Sigmoid colon (tissue), 6 donors: ENCODE measurements at regions not wholly inside any gene's neighbourhood (a gene's known extent, or its start where the extent isn't known, plus 50 kb on each side); places are given as distances from the start of the nearest gene placed in this dataset.

Experiments used
- DNase-seq: peaks from one replicate; pipeline ENCODE4 v3.0.0-alpha.2; 2019
- H3K27ac ChIP-seq, 4 donors: fragments of 200-600 bp; sonication (generic); one replicate each; pipeline ENCODE4 v1.5.1; 2016 to 2019; ENCODE audit warnings: mild to moderate bottlenecking in 1 of 4
- H3K27me3 ChIP-seq, 3 donors: fragments of 200-600 bp; sonication (generic); one replicate each; pipeline ENCODE4 v1.5.1; 2019; ENCODE audit warnings: mild to moderate bottlenecking in 1 of 3
- H3K36me3 ChIP-seq, 4 donors: fragments of 200-600 bp; sonication (generic); one replicate each; pipeline ENCODE4 v1.5.1; 2016 to 2019
- H3K4me1 ChIP-seq, 4 donors: fragments of 200-600 bp; sonication (generic); one replicate each; pipeline ENCODE4 v1.5.1; 2017 to 2019
- H3K4me3 ChIP-seq, 4 donors: fragments of 200-600 bp; sonication (generic); one replicate each; pipeline ENCODE4 v1.5.1; 2017 to 2019; ENCODE audit warnings: mild to moderate bottlenecking in 2 of 4, moderate library complexity in 1 of 4
- H3K9me3 ChIP-seq, 4 donors: fragments of 200-600 bp in 3 of 4; sonication (generic) in 3 of 4; one replicate each; pipeline versions ENCODE4 v1.5.1 to v1.6.1; 2013 to 2019
- EP300 ChIP-seq, 4 donors: sonication (generic); formaldehyde crosslinking; IDR thresholded peaks; one replicate each; pipeline ENCODE4 v1.6.1; 2017; ENCODE audit warnings: antibody characterized with exemption in 4 of 4
- POLR2A ChIP-seq, 2 donors: fragments of 450-650 bp; IDR thresholded peaks; one replicate each; pipeline ENCODE4 v1.6.1; 2016; ENCODE audit warnings: antibody characterized with exemption in 2 of 2, mild to moderate bottlenecking in 2 of 2, moderate library complexity in 2 of 2
- POLR2AphosphoS5 ChIP-seq, 4 donors: sonication (generic); formaldehyde crosslinking; IDR thresholded peaks; one replicate each; pipeline ENCODE4 v1.6.1; 2017; ENCODE audit warnings: antibody characterized with exemption in 4 of 4
- WGBS, 2 donors: extraction: QIAGEN DNeasy Blood & Tissue Kit; methylation state at CpG; one replicate each; pipeline ENCODE4 v1.1.7; 2013; 5-methylcytosine and 5-hydroxymethylcytosine counted together
- intact Hi-C: fragments of 100-400 bp; cut with DNase I; formaldehyde crosslinking; loops from one replicate; pipeline ENCODE4 v1.15.1; 2023
- TF ChIP-seq, protein P1 (sequence below), 4 experiments: fragments of 450-650 bp in 3 of 4; fragments of 200-600 bp in 1 of 4; IDR thresholded peaks; one replicate each; pipeline ENCODE4 v1.5.1; 2016 to 2019; ENCODE audit warnings: antibody characterized with exemption in 4 of 4, mild to moderate bottlenecking in 3 of 4, moderate library complexity in 2 of 4
- donor health status: healthy with polysubstance abuse.
- donor health status: healthy.

GRCh38 chr5:66299463-66299862 lies 155.4 kb downstream of the SREK1 start:
- Histone ChIP-seq H3K27me3 (no peaks in the 10 kb centered on the region), H3K36me3 (no peaks in the 10 kb centered on the region), H3K4me1 (no peaks in the 10 kb centered on the region), H3K9me3 (no peaks in the 10 kb centered on the region), H3K27ac (no peak overlapping the region), H3K4me3 (no peak overlapping the region)
- 90 to 94% methylated on average over 2 of the region's 2 CpGs for WGBS, 2 donors
- intact Hi-C loops = no loop called here
- DNase-seq = no peak
- TF ChIP-seq POLR2AphosphoS5 (IDR thresholded peaks at IDR 0.05) (no peak), POLR2A (IDR thresholded peaks at IDR 0.05) (no peak)

- Histone ChIP-seq H3K27ac (no peak overlapping the region), H3K27me3 (no peaks in the 10 kb centered on the region), H3K4me3 (no peak overlapping the region), H3K4me1 (peaks cover 0 to 12% (median 0%) of the 10 kb centered on the region in 4 donors), H3K36me3 (no peaks in the 10 kb centered on the region), H3K9me3 (no peaks in the 10 kb centered on the region)
- no peak for TF ChIP-seq POLR2AphosphoS5 (IDR thresholded peaks at IDR 0.05)
- intact Hi-C loops = no loop called here
- WGBS, 2 donors = 91 to 93% methylated on average over 12 of the region's 12 CpGs
- no peak for DNase-seq
Measured at GRCh38 chr5:66302344-66302743, 158.2 kb downstream of the SREK1 start.

GRCh38 chr5:66306105-66306843 lies 162.2 kb downstream of the SREK1 start:
- H3K4me1 ChIP-seq = peaks cover 0 to 12% (median 0%) of the 10 kb centered on the region in 4 donors
- H3K9me3 ChIP-seq = no peaks in the 10 kb centered on the region
- no peaks in the 10 kb centered on the region for H3K27me3 ChIP-seq
- H3K36me3 ChIP-seq = no peaks in the 10 kb centered on the region
- peak; percentile 72 for DNase-seq
- TF ChIP-seq, protein P1, sequence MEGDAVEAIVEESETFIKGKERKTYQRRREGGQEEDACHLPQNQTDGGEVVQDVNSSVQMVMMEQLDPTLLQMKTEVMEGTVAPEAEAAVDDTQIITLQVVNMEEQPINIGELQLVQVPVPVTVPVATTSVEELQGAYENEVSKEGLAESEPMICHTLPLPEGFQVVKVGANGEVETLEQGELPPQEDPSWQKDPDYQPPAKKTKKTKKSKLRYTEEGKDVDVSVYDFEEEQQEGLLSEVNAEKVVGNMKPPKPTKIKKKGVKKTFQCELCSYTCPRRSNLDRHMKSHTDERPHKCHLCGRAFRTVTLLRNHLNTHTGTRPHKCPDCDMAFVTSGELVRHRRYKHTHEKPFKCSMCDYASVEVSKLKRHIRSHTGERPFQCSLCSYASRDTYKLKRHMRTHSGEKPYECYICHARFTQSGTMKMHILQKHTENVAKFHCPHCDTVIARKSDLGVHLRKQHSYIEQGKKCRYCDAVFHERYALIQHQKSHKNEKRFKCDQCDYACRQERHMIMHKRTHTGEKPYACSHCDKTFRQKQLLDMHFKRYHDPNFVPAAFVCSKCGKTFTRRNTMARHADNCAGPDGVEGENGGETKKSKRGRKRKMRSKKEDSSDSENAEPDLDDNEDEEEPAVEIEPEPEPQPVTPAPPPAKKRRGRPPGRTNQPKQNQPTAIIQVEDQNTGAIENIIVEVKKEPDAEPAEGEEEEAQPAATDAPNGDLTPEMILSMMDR (IDR thresholded peaks at IDR 0.05) = peak in 3 of 4 experiments; percentile 65 to 73 (median 70)
- no peak for TF ChIP-seq POLR2A (IDR thresholded peaks at IDR 0.05)
- peak in 2 of 4 donors; percentile 57 to 61 for TF ChIP-seq POLR2AphosphoS5 (IDR thresholded peaks at IDR 0.05)
- no peak overlapping the region for H3K27ac ChIP-seq
- no peak overlapping the region for H3K4me3 ChIP-seq
- intact Hi-C loops = loop anchor here (2.0 to 5.0 kb wide), 3 partner anchors 134 to 901 kb away; no protein-coding TSS in a partner anchor
- 26 to 43% methylated on average over 9 of the region's 9 CpGs for WGBS, 2 donors

DNA sequence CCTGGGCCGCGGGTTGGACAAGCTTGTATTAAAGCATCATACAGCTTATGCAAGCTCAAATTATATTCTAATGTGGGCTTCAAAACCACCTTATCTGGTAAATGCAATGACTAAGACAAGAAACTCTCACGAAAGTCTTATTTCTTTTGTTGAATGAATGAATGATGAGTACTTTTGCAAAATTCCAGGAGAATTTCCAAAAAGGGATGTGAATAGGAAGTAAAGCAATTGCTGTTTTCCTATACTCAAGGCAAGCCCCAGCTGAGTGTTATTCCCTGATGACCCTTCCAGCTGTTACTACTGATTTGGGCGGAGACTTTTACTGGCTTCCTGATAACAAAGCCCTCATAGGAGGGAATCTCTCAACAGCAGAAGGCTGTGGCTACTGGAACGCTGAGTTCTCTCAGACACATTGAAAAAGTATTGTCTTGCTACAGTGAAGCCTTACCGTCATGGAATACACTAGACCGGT lies 162.8 kb downstream of the SREK1 start:
- Histone ChIP-seq H3K4me3 (no peak overlapping the region), H3K9me3 (no peaks in the 10 kb centered on the region), H3K4me1 (peaks cover 0 to 12% (median 0%) of the 10 kb centered on the region in 4 donors), H3K27ac (no peak overlapping the region), H3K27me3 (no peaks in the 10 kb centered on the region), H3K36me3 (no peaks in the 10 kb centered on the region)
- intact Hi-C loops = loop anchor here (2.0 to 5.0 kb wide), 3 partner anchors 135 to 900 kb away; no protein-coding TSS in a partner anchor
- 46 to 63% methylated on average over 7 of the region's 7 CpGs for WGBS, 2 donors
- DNase-seq = no peak
- TF ChIP-seq POLR2A (IDR thresholded peaks at IDR 0.05) (no peak), POLR2AphosphoS5 (IDR thresholded peaks at IDR 0.05) (no peak), EP300 (IDR thresholded peaks at IDR 0.05) (no peak)
- TF ChIP-seq, protein P1 (IDR thresholded peaks at IDR 0.05) = no peak

GRCh38 chr5:66307647-66308241 lies 163.6 kb downstream of the SREK1 start:
- WGBS, 2 donors = 9 to 19% methylated on average over 6 of the region's 6 CpGs
- TF ChIP-seq POLR2A (IDR thresholded peaks at IDR 0.05) = no peak
- TF ChIP-seq EP300 (IDR thresholded peaks at IDR 0.05) = no peak
- TF ChIP-seq, protein P1 (IDR thresholded peaks at IDR 0.05) = peak; percentile 37 to 75 (median 53)
- no peak for TF ChIP-seq POLR2AphosphoS5 (IDR thresholded peaks at IDR 0.05)
- no peak overlapping the region for H3K27ac ChIP-seq
- H3K27me3 ChIP-seq = no peaks in the 10 kb centered on the region
- peaks cover 0 to 12% (median 0%) of the 10 kb centered on the region in 4 donors for H3K4me1 ChIP-seq
- no peaks in the 10 kb centered on the region for H3K36me3 ChIP-seq
- H3K9me3 ChIP-seq = no peaks in the 10 kb centered on the region
- DNase-seq = no peak
- intact Hi-C loops = loop anchor here (2.0 to 5.0 kb wide), 3 partner anchors 135 to 900 kb away; no protein-coding TSS in a partner anchor
- no peak overlapping the region for H3K4me3 ChIP-seq
